ENCODE measurements at regions not wholly inside any gene's neighbourhood (a gene's known extent, or its start where the extent isn't known, plus 50 kb on each side); places are given as distances from the start of the nearest gene placed in this dataset.

DNA sequence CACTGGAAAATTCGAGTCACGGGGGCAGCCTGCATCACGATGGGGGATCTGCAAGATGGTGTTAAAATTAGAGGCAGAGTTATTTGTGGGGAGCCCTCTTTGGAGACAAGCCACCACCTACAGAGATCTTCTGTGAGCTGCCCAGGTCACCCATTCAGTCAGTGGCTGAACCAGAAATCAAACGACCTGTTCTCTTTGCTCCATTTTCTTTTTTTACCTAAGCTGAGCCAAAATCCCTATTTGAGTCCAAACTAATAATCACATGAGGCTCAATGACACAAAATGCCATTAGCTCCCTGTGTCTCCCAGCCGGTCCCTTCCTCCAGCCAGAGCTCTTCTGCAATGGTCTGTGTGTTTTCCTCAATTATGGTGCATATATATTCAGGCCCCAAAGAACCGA lies 394.2 kb downstream of the AGTPBP1 start:
- H3K4me3 ChIP-seq (replicated peaks; ENCODE audit: low read depth, low read length): no peak overlapping the region
- no peak for TF ChIP-seq CTCF (IDR thresholded peaks at IDR 0.05; ENCODE audit: low read depth, low read length, missing control alignments)
- DNase-seq (ENCODE audit: extremely low read depth, low read depth): no peak

- no peak for TF ChIP-seq CTCF (IDR thresholded peaks at IDR 0.05; ENCODE audit: low read depth, low read length, missing control alignments)
- DNase-seq (ENCODE audit: extremely low read depth, low read depth): no peak
- no peak overlapping the region for H3K4me3 ChIP-seq (replicated peaks; ENCODE audit: low read depth, low read length)
Measured at GRCh38 chr9:85344901-85345300, 396.9 kb downstream of the AGTPBP1 start.

GRCh38 chr9:85339338-85339737 lies 402.4 kb downstream of the AGTPBP1 start:
- TF ChIP-seq CTCF (IDR thresholded peaks at IDR 0.05; ENCODE audit: low read depth, low read length, missing control alignments): no peak
- H3K4me3 ChIP-seq (replicated peaks; ENCODE audit: low read depth, low read length): no peak overlapping the region
- no peak for DNase-seq (ENCODE audit: extremely low read depth, low read depth)

DNA sequence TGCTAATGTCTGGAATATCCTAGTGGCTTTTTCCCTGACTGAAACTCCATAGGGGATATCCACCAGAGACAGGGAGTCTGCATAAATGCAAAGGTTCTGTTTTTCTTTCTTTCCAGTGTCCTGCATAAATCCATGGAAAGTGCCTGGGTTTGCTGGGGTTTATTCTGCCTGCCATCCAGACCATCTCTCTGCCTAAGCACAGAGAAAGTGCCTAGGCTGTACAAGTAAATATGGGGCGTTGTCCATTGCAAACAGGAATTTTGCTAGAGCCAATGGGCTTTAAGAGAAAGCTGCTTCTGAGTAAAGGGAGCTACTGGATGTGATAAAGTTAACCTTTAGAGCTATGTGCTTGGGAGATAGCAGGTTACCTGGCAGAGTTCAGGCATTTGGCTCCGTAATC lies 407.5 kb downstream of the AGTPBP1 start:
- H3K4me3 ChIP-seq (replicated peaks; ENCODE audit: low read depth, low read length): no peak overlapping the region
- DNase-seq (ENCODE audit: extremely low read depth, low read depth): no peak
- TF ChIP-seq CTCF (IDR thresholded peaks at IDR 0.05; ENCODE audit: low read depth, low read length, missing control alignments): no peak

DNA sequence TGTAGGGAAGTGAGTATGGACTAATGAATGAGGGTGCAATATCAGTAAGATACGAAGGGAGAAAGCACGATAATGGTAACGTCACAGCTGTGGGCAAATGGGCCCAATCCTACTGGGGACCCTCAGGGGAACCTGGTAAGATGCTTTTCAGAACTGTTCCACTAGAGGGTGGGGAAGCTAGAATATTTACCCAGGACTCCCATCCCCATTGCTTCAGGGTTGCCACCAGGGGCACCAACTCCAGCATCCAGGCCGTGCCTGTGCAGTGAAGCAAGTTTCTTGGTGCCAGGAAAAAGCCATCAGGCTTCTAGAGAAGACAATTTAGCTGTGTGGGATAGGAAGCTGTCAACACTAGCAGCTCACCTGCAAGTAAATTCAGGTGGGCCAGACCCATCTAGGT lies 409.3 kb downstream of the AGTPBP1 start:
- no peak for DNase-seq (ENCODE audit: extremely low read depth, low read depth)
- peak; percentile 28 for TF ChIP-seq CTCF (IDR thresholded peaks at IDR 0.05; ENCODE audit: low read depth, low read length, missing control alignments)
- H3K4me3 ChIP-seq (replicated peaks; ENCODE audit: low read depth, low read length): no peak overlapping the region

GRCh38 chr9:85331626-85332025 lies 410.1 kb downstream of the AGTPBP1 start:
- no peak overlapping the region for H3K4me3 ChIP-seq (replicated peaks; ENCODE audit: low read depth, low read length)
- DNase-seq (ENCODE audit: extremely low read depth, low read depth): no peak
- no peak for TF ChIP-seq CTCF (IDR thresholded peaks at IDR 0.05; ENCODE audit: low read depth, low read length, missing control alignments)

DNA sequence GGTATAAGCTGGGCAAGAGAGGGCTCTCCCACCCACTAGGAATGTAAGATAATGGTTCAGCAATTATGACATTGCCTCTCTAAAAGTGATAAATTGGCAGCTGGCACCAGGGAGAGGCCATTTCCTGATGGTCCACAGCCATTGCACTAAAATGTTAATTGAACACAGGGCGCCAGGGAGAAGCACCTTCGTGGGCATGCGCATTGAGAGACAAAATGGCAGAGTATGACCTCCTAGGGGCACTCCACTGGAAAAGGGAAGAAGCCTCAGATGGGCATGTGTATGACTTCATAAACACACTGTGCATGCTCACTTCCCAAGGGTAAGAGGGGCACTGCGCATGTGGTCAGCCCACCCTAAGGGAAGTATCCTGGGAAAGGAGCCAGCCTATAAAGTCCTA lies 419.2 kb downstream of the AGTPBP1 start:
- H3K4me3 ChIP-seq (replicated peaks; ENCODE audit: low read depth, low read length): no peak overlapping the region
- no peak for DNase-seq (ENCODE audit: extremely low read depth, low read depth)
- TF ChIP-seq CTCF (IDR thresholded peaks at IDR 0.05; ENCODE audit: low read depth, low read length, missing control alignments): no peak

Data from HFF-Myc (cell line).